ENCODE measurements at regions not wholly inside any gene's neighbourhood (a gene's known extent, or its start where the extent isn't known, plus 50 kb on each side); places are given as distances from the start of the nearest gene placed in this dataset.

- no peak for TF ChIP-seq CTCF (IDR thresholded peaks at IDR 0.05)
- TF ChIP-seq POLR2A (IDR thresholded peaks at IDR 0.05): no peak
These were observed 53.6 kb upstream of the POFUT2 start for GRCh38 chr21:45341261-45341660.

All from Peyer's patch (tissue), 4 donors.